Hepatocyte (in vitro differentiated cells): ENCODE measurements at regions not wholly inside any gene's neighbourhood (a gene's known extent, or its start where the extent isn't known, plus 50 kb on each side); places are given as distances from the start of the nearest gene placed in this dataset.
"Not testable (repeated sequence)": the region's sequence is repeated elsewhere in the genome, so short reads cannot be mapped to it uniquely, and the experiment has no call there.

Source experiments
- EZH2 ChIP-seq: fragments of 200-600 bp; sonication (generic); IDR thresholded peaks from 2 replicates; pipeline ENCODE4 v1.6.1; 2016; ENCODE audit warnings: antibody characterized with exemption, mild to moderate bottlenecking, borderline replicate concordance
- EZH2phosphoT487 ChIP-seq: fragments of 200-600 bp; sonication (generic); IDR thresholded peaks from one replicate; pipeline ENCODE4 v1.6.1; 2018; ENCODE audit warnings: antibody characterized with exemption, mild to moderate bottlenecking, low read depth, moderate library complexity; ENCODE audit not compliant: unreplicated experiment, severe bottlenecking
- TF ChIP-seq, protein P1 (sequence below): fragments of 200-600 bp; sonication (generic); IDR thresholded peaks from 2 replicates; pipeline ENCODE4 v1.5.1; 2016; ENCODE audit warnings: antibody characterized with exemption, mild to moderate bottlenecking; ENCODE audit not compliant: poor library complexity

DNA sequence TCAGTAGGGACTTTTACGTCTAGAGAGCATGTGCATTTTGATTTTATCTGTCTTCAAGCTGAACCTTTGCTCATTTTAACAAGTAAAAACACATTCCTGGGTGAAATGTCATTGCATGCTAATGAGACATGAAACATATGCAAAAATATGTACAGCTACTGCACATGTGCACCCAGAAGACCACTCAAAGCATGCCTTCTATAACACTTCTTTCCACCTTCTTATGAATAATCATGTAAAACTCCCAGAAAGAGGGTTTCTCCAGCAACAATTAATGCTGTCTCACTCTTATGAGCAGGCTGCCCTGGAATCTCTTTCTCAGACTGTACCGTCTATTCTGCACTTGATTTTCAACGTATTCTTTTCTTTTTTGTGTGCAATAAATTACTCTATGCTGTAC lies 4148.1 kb upstream of the TPTE start:
- TF ChIP-seq, protein P1, sequence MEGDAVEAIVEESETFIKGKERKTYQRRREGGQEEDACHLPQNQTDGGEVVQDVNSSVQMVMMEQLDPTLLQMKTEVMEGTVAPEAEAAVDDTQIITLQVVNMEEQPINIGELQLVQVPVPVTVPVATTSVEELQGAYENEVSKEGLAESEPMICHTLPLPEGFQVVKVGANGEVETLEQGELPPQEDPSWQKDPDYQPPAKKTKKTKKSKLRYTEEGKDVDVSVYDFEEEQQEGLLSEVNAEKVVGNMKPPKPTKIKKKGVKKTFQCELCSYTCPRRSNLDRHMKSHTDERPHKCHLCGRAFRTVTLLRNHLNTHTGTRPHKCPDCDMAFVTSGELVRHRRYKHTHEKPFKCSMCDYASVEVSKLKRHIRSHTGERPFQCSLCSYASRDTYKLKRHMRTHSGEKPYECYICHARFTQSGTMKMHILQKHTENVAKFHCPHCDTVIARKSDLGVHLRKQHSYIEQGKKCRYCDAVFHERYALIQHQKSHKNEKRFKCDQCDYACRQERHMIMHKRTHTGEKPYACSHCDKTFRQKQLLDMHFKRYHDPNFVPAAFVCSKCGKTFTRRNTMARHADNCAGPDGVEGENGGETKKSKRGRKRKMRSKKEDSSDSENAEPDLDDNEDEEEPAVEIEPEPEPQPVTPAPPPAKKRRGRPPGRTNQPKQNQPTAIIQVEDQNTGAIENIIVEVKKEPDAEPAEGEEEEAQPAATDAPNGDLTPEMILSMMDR, result not testable (repeated sequence)
- TF ChIP-seq EZH2, EZH2phosphoT487: not testable (repeated sequence)
